Ishikawa (cell line): ENCODE measurements at regions not wholly inside any gene's neighbourhood (a gene's known extent, or its start where the extent isn't known, plus 50 kb on each side); places are given as distances from the start of the nearest gene placed in this dataset.

Experiments used
- MAX ChIP-seq: IDR thresholded peaks from 2 replicates; pipeline ENCODE4 v1.6.1; 2012
- TAF1 ChIP-seq: IDR thresholded peaks from 2 replicates; pipeline ENCODE4 v1.6.1; 2012; ENCODE audit warnings: low read depth, mild to moderate bottlenecking

- no peak for TF ChIP-seq MAX
- TF ChIP-seq TAF1, result no peak
These were observed 183.8 kb upstream of the CWC22 start for GRCh38 chr2:180190851-180191250.
